Myocyte (in vitro differentiated cells): ENCODE measurements at regions not wholly inside any gene's neighbourhood (a gene's known extent, or its start where the extent isn't known, plus 50 kb on each side); places are given as distances from the start of the nearest gene placed in this dataset.
"Not testable (repeated sequence)": the region's sequence is repeated elsewhere in the genome, so short reads cannot be mapped to it uniquely, and the experiment has no call there.

Experiments
- DNase-seq: peaks from one replicate; pipeline ENCODE4 v3.0.0-alpha.2; 2012; ENCODE audit warnings: low read depth

DNA sequence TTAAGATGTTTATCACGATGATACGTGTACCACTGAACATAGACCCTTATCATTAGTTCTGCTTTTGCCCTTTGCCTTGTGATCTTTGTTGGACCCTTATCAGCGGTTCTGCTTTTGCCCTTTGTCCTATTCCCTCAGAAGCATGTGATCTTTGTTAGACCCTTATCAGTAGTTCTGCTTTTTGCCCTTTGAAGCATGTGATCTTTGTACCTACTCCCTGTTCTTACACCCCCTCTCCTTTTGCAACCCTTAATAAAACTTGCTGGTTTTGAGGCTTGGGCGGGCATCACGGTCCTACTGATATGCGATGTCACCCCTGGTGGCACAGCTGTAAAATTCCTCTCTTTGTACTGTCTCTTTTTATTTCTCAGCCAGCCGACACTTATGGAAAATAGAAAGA is 117.0 kb downstream of the SDHAF3 start:
- DNase-seq = not testable (repeated sequence)

DNA sequence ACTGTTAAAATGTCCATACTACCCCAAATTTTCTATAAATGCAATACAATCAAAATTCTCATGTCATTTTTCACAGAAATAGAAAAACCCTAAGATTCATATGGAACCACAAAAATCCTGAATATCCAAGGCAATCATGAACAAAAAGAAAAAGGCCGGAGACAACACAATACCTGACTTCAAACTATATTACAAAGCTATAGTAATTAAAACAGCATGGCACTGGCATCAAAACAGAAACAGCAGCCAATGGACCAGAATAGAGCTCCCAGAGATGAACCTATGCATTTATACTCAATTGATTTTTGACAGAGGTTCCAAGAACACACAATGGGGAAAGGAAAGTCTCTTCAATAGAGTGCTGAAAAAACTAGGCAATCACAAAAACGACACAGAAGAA is 128.8 kb downstream of the SDHAF3 start:
- no peak for DNase-seq

DNA sequence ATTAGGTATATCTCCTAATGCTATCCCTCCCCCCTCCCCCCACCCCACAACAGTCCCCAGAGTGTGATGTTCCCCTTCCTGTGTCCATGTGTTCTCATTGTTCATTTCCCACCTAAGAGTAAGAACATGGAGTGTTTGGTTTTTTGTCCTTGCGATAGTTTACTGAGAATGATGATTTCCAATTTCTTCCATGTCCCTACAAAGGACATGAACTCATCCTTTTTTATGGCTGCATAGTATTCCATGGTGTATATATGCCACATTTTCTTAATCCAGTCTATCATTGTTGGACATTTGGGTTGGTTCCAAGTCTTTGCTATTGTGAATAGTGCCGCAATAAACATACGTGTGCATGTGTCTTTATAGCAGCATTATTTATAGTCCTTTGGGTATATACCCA is 140.7 kb downstream of the SDHAF3 start:
- not testable (repeated sequence) for DNase-seq

DNA sequence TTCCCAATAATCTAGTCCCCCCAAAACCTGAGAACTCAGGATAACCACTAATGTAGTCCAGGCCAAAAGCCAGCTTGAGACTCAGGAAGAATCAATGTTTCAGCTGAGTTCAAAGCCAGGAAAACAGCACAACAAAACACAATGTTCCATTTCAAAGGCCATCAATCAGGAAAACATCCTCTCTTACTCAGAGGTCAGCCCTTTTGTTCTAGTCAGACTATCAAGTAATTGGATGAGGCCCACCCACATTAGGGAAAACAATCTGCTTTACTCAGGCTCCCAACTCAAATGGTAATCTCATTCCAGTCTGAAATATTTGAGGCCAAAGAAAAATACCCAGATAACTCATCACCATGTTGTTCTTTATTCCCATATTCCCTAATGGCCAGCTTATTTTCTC is 152.2 kb downstream of the SDHAF3 start:
- DNase-seq = no peak

DNA sequence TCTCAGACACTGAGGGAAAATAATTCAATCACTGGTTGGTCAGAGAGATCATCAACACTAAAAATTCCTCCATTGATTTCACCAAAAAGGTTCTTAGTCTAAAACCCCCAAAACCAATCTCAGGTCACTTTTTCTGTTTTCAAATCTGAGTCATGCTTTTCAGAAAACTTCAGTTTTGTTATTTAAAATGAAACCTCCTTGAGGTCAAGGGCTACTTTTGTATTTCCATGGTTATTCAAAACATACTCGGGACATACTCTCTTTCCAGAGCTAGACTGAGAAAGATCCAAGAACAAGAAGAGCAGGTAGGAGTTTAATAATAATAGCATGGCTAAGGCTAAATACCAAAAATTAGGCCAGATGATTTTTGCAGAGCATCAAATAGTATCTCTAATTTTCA is 152.8 kb downstream of the SDHAF3 start:
- no peak for DNase-seq

GRCh38 chr7:97271619-97272018 is 154.1 kb downstream of the SDHAF3 start:
- DNase-seq = no peak

- DNase-seq = no peak
Observed at GRCh38 chr7:97272237-97272975, 154.9 kb downstream of the SDHAF3 start.

GRCh38 chr7:97275475-97275874 is 158.0 kb downstream of the SDHAF3 start:
- DNase-seq = no peak

GRCh38 chr7:97280950-97281349 is 163.5 kb downstream of the SDHAF3 start:
- no peak for DNase-seq

DNA sequence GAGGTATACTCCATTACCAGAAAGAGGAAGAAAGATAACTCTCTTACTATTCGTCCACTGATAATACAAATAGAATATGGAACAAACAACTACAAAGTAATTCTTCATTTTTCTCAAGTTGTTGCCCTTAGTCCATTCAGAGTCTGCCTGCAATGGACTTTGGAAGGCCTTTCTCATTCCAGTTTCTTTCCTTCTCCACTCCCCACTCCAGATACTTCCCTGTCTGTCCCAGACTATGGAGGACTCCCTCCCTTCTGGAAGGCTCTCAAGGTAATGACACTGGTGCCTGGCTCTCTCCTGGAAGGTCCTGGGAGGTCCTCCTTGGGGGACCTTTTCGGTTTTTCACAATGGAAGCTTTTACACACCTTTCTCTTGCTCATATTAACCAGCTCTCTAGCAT is 167.8 kb downstream of the SDHAF3 start:
- no peak for DNase-seq

- no peak for DNase-seq
Observed at GRCh38 chr7:97293031-97293430, 175.5 kb downstream of the SDHAF3 start.

- peak; percentile 22 for DNase-seq
Observed at GRCh38 chr7:97298561-97298960, 181.1 kb downstream of the SDHAF3 start.

DNA sequence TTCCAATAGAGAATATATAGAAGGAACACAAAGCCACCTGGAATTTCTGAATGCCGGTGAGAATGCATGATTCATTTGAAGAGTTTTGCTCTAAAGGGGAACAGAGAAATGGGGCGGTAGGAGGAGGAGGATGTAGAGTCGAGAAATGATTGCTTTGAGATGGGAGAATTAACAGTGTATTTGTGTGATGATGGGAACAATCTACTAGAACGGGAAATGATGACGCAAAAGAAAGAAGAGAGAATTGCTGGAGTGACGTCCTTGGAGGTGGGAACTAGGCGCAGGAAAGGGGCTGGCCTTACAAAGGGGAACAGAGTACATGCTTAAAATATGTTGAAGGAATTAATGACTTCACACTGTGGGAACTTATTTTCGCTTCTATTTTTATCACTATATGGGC is 188.1 kb downstream of the SDHAF3 start:
- DNase-seq = no peak

DNA sequence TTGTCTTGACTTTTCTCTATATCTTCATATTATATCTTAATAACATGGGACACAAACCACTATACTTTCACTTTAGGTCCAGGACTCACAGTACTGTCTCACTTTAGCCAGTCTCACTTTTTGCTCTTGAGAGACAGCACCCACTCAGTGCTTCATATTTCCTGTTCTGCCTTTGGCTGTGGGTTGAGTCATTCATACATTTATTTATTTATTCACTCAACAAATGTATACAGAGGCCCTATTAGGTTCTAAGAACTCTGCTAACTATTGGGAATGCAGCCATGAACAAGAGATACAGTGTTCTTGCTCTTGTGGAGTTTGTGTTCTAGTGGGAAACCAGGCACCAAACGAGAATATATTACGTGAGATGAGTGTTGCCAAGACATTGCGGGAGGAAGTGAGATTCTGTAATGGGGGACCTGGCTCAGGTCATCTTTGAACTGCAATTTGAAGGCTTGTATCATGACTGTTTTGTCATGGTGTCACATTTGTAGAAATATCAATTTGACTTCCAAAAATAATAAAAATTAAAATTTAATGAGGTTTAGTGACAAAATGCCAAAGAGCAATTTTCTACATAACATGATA is 190.1 kb downstream of the SDHAF3 start:
- no peak for DNase-seq

DNA sequence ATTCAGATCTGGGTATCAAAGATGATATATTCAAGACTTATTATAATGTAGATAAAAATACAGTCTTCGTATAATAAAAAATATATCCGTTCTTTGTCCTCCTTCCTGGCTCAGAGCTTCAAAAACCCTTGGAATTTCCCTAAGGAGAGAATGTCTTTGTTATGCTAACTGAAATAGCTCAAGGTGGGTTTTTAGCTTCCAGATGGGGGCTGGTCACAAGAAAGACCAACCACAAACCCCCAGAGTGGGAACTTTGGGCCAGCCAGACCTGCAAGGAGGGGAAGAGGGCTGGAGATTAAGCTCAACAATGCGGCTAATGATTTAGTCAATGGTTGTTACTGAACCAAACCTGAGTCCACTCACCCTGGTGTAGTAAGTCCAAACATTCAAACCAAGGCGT is 196.4 kb downstream of the SDHAF3 start:
- no peak for DNase-seq

DNA sequence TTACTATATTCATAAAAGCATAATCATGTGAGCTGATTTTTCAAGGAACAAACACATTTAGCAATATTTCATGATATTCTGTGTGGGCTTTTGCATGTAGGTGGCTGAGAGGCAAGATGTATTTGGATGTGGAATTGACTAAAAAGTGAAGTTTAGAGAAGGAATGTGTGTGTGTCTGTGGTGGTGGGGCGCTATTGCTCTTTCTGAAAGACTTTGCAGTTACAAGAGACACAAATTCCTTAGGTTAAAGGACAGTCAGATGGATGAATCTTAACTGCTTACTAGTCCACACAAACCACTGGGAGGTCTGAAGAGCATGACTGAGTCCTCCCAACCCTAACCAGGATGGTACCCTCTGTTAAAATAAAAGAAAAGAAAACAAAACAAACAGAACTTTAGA is 200.1 kb downstream of the SDHAF3 start:
- no peak for DNase-seq

- not testable (repeated sequence) for DNase-seq
Observed at GRCh38 chr7:97329871-97330270, 212.4 kb downstream of the SDHAF3 start.

DNA sequence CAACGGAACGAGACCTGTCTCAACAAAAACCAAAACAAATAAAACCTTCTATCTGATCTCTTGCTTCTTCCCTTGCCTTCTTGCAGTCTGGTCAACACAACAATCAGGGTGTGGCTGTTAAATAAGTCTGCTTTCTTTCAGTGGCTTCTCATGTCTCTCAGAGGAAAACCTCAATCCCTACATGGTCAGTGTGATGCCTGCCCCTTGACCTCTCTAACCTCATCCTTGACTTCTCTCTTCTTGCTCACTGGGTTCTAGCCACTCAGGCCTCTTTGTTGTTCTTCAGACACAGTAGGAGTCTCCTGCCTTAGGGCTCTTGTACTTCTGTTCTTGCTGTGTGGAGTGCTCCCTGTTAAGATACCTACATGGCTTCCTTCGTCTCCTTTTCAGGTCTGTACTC is 220.4 kb downstream of the SDHAF3 start:
- DNase-seq = no peak

DNA sequence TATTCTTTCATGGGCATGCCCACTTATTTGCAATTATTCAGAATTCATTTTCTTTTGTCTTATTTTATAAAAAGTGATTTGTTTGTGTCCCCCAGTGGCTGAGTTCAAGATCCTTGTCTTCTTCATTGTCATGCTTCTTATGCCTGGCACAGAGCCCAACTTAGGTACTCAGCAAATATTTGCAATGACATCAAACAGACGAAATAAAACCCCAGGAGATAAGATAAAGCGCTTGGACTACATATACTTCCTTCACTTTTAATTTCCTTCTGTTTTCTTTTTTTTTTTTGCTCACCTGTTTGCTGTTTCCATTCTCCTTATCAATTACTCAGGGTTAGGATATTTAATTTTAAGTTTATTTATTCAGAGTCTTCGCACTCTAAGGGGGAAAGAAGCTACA is 225.0 kb downstream of the SDHAF3 start:
- no peak for DNase-seq

DNA sequence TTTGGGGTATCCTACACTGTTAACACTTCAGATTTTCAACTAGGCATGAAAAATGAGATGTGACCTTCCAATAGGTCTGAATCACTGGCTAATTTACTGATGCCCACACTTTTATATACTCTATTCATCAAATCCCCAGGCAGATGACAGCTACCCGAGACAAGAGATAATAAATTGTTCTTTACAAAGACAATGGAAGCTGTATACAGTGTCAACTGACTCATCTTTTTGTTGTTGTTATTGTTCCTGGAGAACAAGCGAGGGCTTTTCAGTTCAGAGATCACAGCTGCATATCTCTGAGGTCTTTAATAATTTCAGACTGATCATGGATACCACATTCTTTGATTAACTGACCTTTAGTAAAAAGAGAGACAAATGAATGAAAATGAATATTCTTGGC is 228.9 kb downstream of the SDHAF3 start:
- DNase-seq = no peak

- no peak for DNase-seq
Observed at GRCh38 chr7:97351488-97351887, 234.0 kb downstream of the SDHAF3 start.

GRCh38 chr7:97357459-97357858 is 240.0 kb downstream of the SDHAF3 start:
- DNase-seq = no peak

- DNase-seq = peak; percentile 68
Observed at GRCh38 chr7:97372882-97373281, 255.4 kb downstream of the SDHAF3 start.
